Activated B cell treated with CpG ODN at 0.5 μM for 24 hours (primary cell): ENCODE measurements at regions not wholly inside any gene's neighbourhood (a gene's known extent, or its start where the extent isn't known, plus 50 kb on each side); places are given as distances from the start of the nearest gene placed in this dataset.

Experiments
- ATAC-seq: fragments of 200-7000 bp; cut with Tn5 transposase; one replicate; pipeline ENCODE4 v1.10.0; 2021; ENCODE audit warnings: low read depth, mild to moderate bottlenecking, moderate library complexity
- CTCF ChIA-PET: fragments of 350-600 bp; sonication (Branson Sonifier 250); formaldehyde crosslinking; loops from one replicate; lab custom pipeline; 2021; ENCODE audit warnings: antibody characterized with exemption; lab: Charles Lee
- POLR2A ChIA-PET: fragments of 350-600 bp; sonication (Branson Sonifier 250); formaldehyde crosslinking; loops from one replicate; lab custom pipeline; 2021; ENCODE audit warnings: antibody characterized with exemption; lab: Charles Lee
- DNase-seq: peaks from one replicate; pipeline ENCODE4 v3.0.0; 2022
- H3K27ac Mint-ChIP-seq: one replicate; pipeline ENCODE4 v1.8.0; 2020; ENCODE audit warnings: mixed read lengths
- H3K27me3 Mint-ChIP-seq: one replicate; pipeline ENCODE4 v1.8.0; 2021; ENCODE audit warnings: mixed read lengths
- H3K36me3 Mint-ChIP-seq: one replicate; pipeline ENCODE4 v1.8.0; 2021; ENCODE audit warnings: low read depth, mixed read lengths
- H3K4me1 Mint-ChIP-seq: one replicate; pipeline ENCODE4 v1.8.0; 2021; ENCODE audit warnings: mixed read lengths
- H3K4me3 Mint-ChIP-seq: one replicate; pipeline ENCODE4 v1.8.0; 2020; ENCODE audit warnings: mild to moderate bottlenecking, mixed read lengths
- H3K9me3 Mint-ChIP-seq: one replicate; pipeline ENCODE4 v1.8.0; 2020; ENCODE audit warnings: mixed read lengths
- intact Hi-C: fragments of 100-400 bp; cut with micrococcal nuclease; formaldehyde crosslinking; loops from one replicate; pipeline ENCODE4 v1.15.1; 2024
- TF ChIP-seq, protein P1 (sequence below): fragments of 200-600 bp; IDR thresholded peaks from one replicate; pipeline ENCODE4 v1.8.0; 2022; ENCODE audit warnings: antibody characterized with exemption, mild to moderate bottlenecking

DNA sequence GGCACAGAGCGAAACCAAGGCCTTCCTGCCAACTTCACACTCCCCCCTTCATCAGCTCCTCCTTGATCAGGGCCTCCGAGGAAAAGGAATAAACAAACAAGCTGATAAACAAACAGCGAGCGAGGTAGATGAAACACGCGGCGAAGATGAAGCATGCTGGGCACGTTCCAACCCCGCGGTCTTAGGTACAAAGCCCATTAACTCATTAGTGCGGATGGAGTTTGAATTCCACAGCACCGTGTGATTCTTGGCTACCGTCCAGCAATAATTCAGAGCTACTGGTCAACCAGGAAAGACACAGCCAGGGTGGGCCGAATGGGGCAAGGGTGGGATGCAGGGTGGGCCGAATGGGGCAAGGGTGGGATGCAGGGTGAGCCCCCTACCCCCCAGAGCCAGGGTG lies 67.3 kb downstream of the RBFOX3 start:
- no peaks in the 10 kb centered on the region for H3K9me3 Mint-ChIP-seq

GRCh38 chr17:79542718-79543117 lies 68.1 kb downstream of the RBFOX3 start:
- intact Hi-C loops: no loop called here
- ChIA-PET CTCF (no interaction called here), POLR2A (no interaction called here)
- no peak overlapping the region for H3K27ac Mint-ChIP-seq
- no peak overlapping the region for H3K4me3 Mint-ChIP-seq
- H3K4me1 Mint-ChIP-seq: no peaks in the 10 kb centered on the region
- peaks cover 9% of the 10 kb centered on the region for H3K27me3 Mint-ChIP-seq
- TF ChIP-seq, protein P1, sequence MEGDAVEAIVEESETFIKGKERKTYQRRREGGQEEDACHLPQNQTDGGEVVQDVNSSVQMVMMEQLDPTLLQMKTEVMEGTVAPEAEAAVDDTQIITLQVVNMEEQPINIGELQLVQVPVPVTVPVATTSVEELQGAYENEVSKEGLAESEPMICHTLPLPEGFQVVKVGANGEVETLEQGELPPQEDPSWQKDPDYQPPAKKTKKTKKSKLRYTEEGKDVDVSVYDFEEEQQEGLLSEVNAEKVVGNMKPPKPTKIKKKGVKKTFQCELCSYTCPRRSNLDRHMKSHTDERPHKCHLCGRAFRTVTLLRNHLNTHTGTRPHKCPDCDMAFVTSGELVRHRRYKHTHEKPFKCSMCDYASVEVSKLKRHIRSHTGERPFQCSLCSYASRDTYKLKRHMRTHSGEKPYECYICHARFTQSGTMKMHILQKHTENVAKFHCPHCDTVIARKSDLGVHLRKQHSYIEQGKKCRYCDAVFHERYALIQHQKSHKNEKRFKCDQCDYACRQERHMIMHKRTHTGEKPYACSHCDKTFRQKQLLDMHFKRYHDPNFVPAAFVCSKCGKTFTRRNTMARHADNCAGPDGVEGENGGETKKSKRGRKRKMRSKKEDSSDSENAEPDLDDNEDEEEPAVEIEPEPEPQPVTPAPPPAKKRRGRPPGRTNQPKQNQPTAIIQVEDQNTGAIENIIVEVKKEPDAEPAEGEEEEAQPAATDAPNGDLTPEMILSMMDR: no peak
- no peak for DNase-seq
- ATAC-seq: no peak
- H3K9me3 Mint-ChIP-seq: no peaks in the 10 kb centered on the region
- no peaks in the 10 kb centered on the region for H3K36me3 Mint-ChIP-seq

More for the DNA sequence above, 67.3 kb downstream of the RBFOX3 start:
- intact Hi-C loops: no loop called here
- no peak for DNase-seq
- H3K27me3 Mint-ChIP-seq: peaks cover 8% of the 10 kb centered on the region
- H3K36me3 Mint-ChIP-seq: no peaks in the 10 kb centered on the region
- H3K27ac Mint-ChIP-seq: no peak overlapping the region
- CTCF ChIA-PET: no interaction called here
- H3K4me3 Mint-ChIP-seq: no peak overlapping the region
- no peak for ATAC-seq
- POLR2A ChIA-PET: no interaction called here
- TF ChIP-seq, protein P1: no peak
- no peaks in the 10 kb centered on the region for H3K4me1 Mint-ChIP-seq

DNA sequence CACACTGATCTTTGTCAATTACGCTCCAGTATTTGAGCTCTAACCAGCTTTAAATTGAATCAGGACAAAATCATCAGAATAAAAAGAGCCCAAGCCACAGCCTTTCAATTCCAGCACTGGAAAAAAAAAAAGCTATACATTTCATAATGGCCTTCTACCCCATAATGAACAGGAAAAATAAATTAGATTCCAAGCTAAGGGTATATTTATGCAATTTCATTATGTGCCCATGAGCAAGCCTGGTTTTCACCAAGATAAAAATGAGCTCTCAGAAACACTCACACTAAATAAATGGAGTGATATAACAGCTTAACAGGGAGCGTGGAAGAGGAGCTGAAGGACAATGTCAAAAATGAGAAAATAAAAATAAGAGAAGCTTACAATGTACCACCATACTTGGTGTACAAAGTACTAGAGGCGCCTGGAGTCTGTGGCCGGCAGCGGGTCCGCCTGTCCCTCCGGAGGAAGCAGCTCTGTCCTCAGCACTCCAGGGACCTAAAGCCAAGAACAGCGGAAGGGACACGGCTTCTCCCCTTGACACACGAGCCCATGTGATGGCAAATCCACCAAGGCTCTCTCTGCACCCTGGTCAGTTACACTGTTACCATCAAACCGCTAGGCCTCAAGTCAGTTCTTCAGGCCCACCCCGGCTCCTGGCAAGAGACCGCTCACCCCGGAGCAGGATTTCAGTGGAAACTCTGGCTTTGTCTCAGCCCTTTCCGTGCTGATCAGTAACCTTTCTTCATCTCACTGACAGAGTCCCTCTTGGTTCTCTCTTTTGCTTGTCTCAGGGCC lies 69.6 kb downstream of the RBFOX3 start:
- Mint-ChIP-seq H3K4me3 (no peak overlapping the region), H3K36me3 (no peaks in the 10 kb centered on the region), H3K4me1 (no peaks in the 10 kb centered on the region), H3K9me3 (no peaks in the 10 kb centered on the region), H3K27ac (no peak overlapping the region), H3K27me3 (peaks cover 9% of the 10 kb centered on the region)
- CTCF ChIA-PET: no interaction called here
- no peak for ATAC-seq
- TF ChIP-seq, protein P1: no peak
- intact Hi-C loops: no loop called here
- POLR2A ChIA-PET: interaction anchor here (0.7 kb wide), 1 partner anchor 37 kb away, joined by 3 read pairs; no protein-coding TSS in a partner anchor
- no peak for DNase-seq

DNA sequence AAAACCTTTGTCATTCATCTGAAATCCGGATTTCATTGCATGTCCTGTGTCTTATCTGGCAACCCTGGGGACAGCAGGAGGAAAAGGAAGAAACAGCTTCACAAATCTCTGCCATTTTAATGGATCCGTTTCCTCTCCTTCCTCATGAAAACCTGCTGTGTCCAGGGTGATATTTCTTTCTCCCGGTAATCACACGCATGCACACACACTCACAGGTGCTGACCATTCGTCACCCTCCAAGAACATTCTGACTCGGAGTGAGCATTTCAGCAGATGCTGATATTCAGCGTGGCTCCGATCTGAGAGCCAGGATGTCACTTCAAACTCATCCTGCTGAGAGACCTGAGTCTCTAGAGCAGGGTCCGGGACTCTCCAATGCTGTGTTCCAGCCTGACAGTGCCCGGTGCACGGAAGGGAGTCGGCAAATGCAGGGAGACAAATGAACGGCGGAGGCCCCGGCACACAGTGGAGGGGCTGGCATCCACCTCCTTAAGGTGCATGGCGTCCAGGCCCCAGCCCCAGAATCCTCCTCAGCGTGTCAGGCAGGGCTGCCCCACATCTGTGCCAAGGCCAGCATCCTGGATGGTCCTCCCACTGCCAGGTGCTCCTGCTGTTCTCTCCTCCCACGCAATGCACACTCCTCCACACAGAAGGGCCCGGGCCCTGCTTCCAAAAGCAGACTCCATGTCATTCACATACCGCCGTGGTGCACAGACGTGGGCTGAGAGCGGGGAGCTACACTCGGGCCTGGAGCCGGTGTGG lies 70.7 kb downstream of the RBFOX3 start:
- ChIA-PET POLR2A (interaction anchor here (0.7 kb wide), 1 partner anchor 36 kb away, joined by 3 read pairs; no protein-coding TSS in a partner anchor), CTCF (no interaction called here)
- intact Hi-C loops: no loop called here
- H3K4me3 Mint-ChIP-seq: no peak overlapping the region
- H3K27me3 Mint-ChIP-seq: peaks cover 9% of the 10 kb centered on the region
- DNase-seq (no peak), ATAC-seq (no peak)
- H3K4me1 Mint-ChIP-seq: no peaks in the 10 kb centered on the region
- TF ChIP-seq, protein P1: no peak
- H3K9me3 Mint-ChIP-seq: no peaks in the 10 kb centered on the region
- no peaks in the 10 kb centered on the region for H3K36me3 Mint-ChIP-seq
- no peak overlapping the region for H3K27ac Mint-ChIP-seq

- Mint-ChIP-seq H3K36me3 (no peaks in the 10 kb centered on the region), H3K4me3 (no peak overlapping the region), H3K27ac (no peak overlapping the region), H3K9me3 (no peaks in the 10 kb centered on the region), H3K4me1 (no peaks in the 10 kb centered on the region), H3K27me3 (peaks cover 6% of the 10 kb centered on the region)
- DNase-seq (no peak), ATAC-seq (no peak)
- ChIA-PET CTCF (no interaction called here), POLR2A (no interaction called here)
- intact Hi-C loops: no loop called here
- TF ChIP-seq, protein P1: no peak
These were observed 72.6 kb downstream of the RBFOX3 start for GRCh38 chr17:79538291-79538690.
